OCI-LY7 (cell line): ENCODE measurements at regions not wholly inside any gene's neighbourhood (a gene's known extent, or its start where the extent isn't known, plus 50 kb on each side); places are given as distances from the start of the nearest gene placed in this dataset.

Experiments
- BruUV-seq: library from RNA; stranded (reverse); fragments of 400-500 nt; replicated peaks from 2 replicates; lab custom pipeline; 2021; lab: Mats Ljungman, UMichigan
- CTCF ChIA-PET: fragments of 300-600 bp; sonication (Branson Sonifier 250); formaldehyde crosslinking; loops from one replicate; lab custom pipeline; 2022; ENCODE audit warnings: antibody characterized with exemption; ENCODE audit not compliant: unreplicated experiment; lab: Charles Lee
- POLR2A ChIA-PET: fragments of 300-600 bp; sonication (Branson Sonifier 250); formaldehyde crosslinking; loops from one replicate; lab custom pipeline; 2022; ENCODE audit warnings: antibody characterized with exemption; lab: Charles Lee
- DNase-seq: peaks from one replicate; pipeline ENCODE4 v3.0.0-alpha.2; 2015; ENCODE audit warnings: low spot score
- H2AFZ ChIP-seq: fragments of 200-600 bp; sonication (generic), shearing (Covaris generic); 2 replicates; pipeline ENCODE4 v1.6.1; 2014; ENCODE audit warnings: mild to moderate bottlenecking, antibody characterized with exemption, low read length, moderate library complexity
- H3K27ac ChIP-seq: fragments of 200-600 bp; sonication (generic); 2 replicates; pipeline ENCODE4 v1.5.1; 2014; ENCODE audit warnings: mixed run types, low read depth, mild to moderate bottlenecking, moderate library complexity, low read length, inconsistent platforms; ENCODE audit not compliant: poor library complexity, severe bottlenecking
- H3K36me3 ChIP-seq: fragments of 200-600 bp; sonication (generic); 2 replicates; pipeline ENCODE4 v1.6.1; 2014; ENCODE audit warnings: mild to moderate bottlenecking, antibody characterized with exemption, low read length, moderate library complexity, mixed read lengths; ENCODE audit not compliant: insufficient read depth
- H3K4me1 ChIP-seq: fragments of 200-600 bp; sonication (generic); 2 replicates; pipeline ENCODE4 v1.5.1; 2014; ENCODE audit warnings: mild to moderate bottlenecking, low read length; ENCODE audit not compliant: insufficient read depth, poor library complexity, severe bottlenecking
- H3K4me2 ChIP-seq: fragments of 200-600 bp; sonication (generic); 2 replicates; pipeline ENCODE4 v1.6.1; 2014; ENCODE audit warnings: mild to moderate bottlenecking, low read length
- H3K4me3 ChIP-seq: fragments of 200-600 bp; sonication (generic); 2 replicates; pipeline ENCODE4 v1.5.1; 2014; ENCODE audit warnings: mild to moderate bottlenecking, low read depth, low read length; ENCODE audit not compliant: poor library complexity, severe bottlenecking
- H3K79me2 ChIP-seq: fragments of 200-600 bp; sonication (generic); 2 replicates; pipeline ENCODE4 v1.6.1; 2016; ENCODE audit warnings: low read depth, mild to moderate bottlenecking, low read length, moderate library complexity, mixed read lengths; ENCODE audit not compliant: insufficient read depth
- H3K9me2 ChIP-seq: fragments of 200-600 bp; sonication (generic); 2 replicates; pipeline ENCODE4 v1.6.1; 2016; ENCODE audit warnings: mild to moderate bottlenecking, low read length, mixed read lengths; ENCODE audit not compliant: insufficient read depth
- H3K9me3 ChIP-seq: fragments of 200-600 bp; sonication (generic); 2 replicates; pipeline ENCODE4 v1.6.1; 2014; ENCODE audit warnings: mild to moderate bottlenecking, mixed run types, low read length, mixed read lengths
- H4K20me1 ChIP-seq: fragments of 200-600 bp; sonication (generic); 2 replicates; pipeline ENCODE4 v1.6.1; 2014; ENCODE audit warnings: mild to moderate bottlenecking, antibody characterized with exemption, low read length, moderate library complexity, mixed read lengths; ENCODE audit not compliant: insufficient read depth
- CTCF ChIP-seq: fragments of 200-600 bp; sonication (generic); conservative IDR thresholded peaks from 2 replicates; pipeline ENCODE4 v1.5.1; 2014; ENCODE audit warnings: mild to moderate bottlenecking, antibody characterized with exemption, low read length, moderate library complexity, mixed read lengths
- EZH2phosphoT487 ChIP-seq: fragments of 200-600 bp; sonication (generic); IDR thresholded peaks from 2 replicates; pipeline ENCODE4 v1.6.1; 2018; ENCODE audit warnings: low read depth, borderline replicate concordance, mild to moderate bottlenecking, mixed run types, antibody characterized with exemption, low read length, moderate library complexity, mixed read lengths
- intact Hi-C: fragments of 100-400 bp; cut with micrococcal nuclease; formaldehyde crosslinking; loops from one replicate; pipeline ENCODE4 v1.10.0; 2022; ENCODE audit not compliant: unreplicated experiment

GRCh38 chr15:81786776-81787175 lies 259.0 kb downstream of the MEX3B start:
- Histone ChIP-seq H3K27ac (no peak overlapping the region), H3K9me2 (no peaks in the 10 kb centered on the region), H3K4me2 (no peak overlapping the region), H4K20me1 (no peaks in the 10 kb centered on the region), H3K79me2 (no peaks in the 10 kb centered on the region), H3K4me3 (no peak overlapping the region), H3K4me1 (no peaks in the 10 kb centered on the region), H2AFZ (no peak overlapping the region), H3K36me3 (no peaks in the 10 kb centered on the region), H3K9me3 (no peaks in the 10 kb centered on the region)
- DNase-seq: no peak
- TF ChIP-seq CTCF (no peak), EZH2phosphoT487 (no peak)
- POLR2A ChIA-PET: no interaction called here
- intact Hi-C loops: no loop called here
- no TSS peak for BruUV-seq
- CTCF ChIA-PET: no interaction called here

- TF ChIP-seq EZH2phosphoT487: no peak
- TF ChIP-seq CTCF: no peak; the same call in 1 of the 2 replicates
- Histone ChIP-seq H3K36me3 (no peaks in the 10 kb centered on the region), H2AFZ (no peak overlapping the region), H3K9me3 (no peaks in the 10 kb centered on the region), H3K4me3 (no peak overlapping the region), H3K9me2 (no peaks in the 10 kb centered on the region), H4K20me1 (no peaks in the 10 kb centered on the region), H3K4me2 (no peak overlapping the region), H3K79me2 (no peaks in the 10 kb centered on the region), H3K4me1 (no peaks in the 10 kb centered on the region), H3K27ac (no peak overlapping the region)
- ChIA-PET POLR2A (no interaction called here), CTCF (no interaction called here)
- BruUV-seq: no TSS peak
- intact Hi-C loops: no loop called here
- DNase-seq: no peak
Measured at GRCh38 chr15:81785679-81786078, 260.1 kb downstream of the MEX3B start.

GRCh38 chr15:81785181-81785580 lies 260.6 kb downstream of the MEX3B start:
- H3K9me3 ChIP-seq: no peaks in the 10 kb centered on the region
- no peak overlapping the region for H2AFZ ChIP-seq
- no peaks in the 10 kb centered on the region for H3K9me2 ChIP-seq
- H4K20me1 ChIP-seq: no peaks in the 10 kb centered on the region
- H3K4me1 ChIP-seq: no peaks in the 10 kb centered on the region
- no peaks in the 10 kb centered on the region for H3K79me2 ChIP-seq
- H3K27ac ChIP-seq: no peak overlapping the region
- ChIA-PET CTCF (no interaction called here), POLR2A (interaction anchor here (0.5 kb wide), 1 partner anchor 55 kb away, joined by 3 read pairs; no protein-coding TSS in a partner anchor)
- no peak overlapping the region for H3K4me3 ChIP-seq
- intact Hi-C loops: no loop called here
- TF ChIP-seq EZH2phosphoT487 (no peak), CTCF (no peak)
- BruUV-seq: no TSS peak
- H3K4me2 ChIP-seq: no peak overlapping the region
- no peak for DNase-seq
- no peaks in the 10 kb centered on the region for H3K36me3 ChIP-seq
